ENCODE measurements at regions not wholly inside any gene's neighbourhood (a gene's known extent, or its start where the extent isn't known, plus 50 kb on each side); places are given as distances from the start of the nearest gene placed in this dataset.

- TF ChIP-seq, protein P1, sequence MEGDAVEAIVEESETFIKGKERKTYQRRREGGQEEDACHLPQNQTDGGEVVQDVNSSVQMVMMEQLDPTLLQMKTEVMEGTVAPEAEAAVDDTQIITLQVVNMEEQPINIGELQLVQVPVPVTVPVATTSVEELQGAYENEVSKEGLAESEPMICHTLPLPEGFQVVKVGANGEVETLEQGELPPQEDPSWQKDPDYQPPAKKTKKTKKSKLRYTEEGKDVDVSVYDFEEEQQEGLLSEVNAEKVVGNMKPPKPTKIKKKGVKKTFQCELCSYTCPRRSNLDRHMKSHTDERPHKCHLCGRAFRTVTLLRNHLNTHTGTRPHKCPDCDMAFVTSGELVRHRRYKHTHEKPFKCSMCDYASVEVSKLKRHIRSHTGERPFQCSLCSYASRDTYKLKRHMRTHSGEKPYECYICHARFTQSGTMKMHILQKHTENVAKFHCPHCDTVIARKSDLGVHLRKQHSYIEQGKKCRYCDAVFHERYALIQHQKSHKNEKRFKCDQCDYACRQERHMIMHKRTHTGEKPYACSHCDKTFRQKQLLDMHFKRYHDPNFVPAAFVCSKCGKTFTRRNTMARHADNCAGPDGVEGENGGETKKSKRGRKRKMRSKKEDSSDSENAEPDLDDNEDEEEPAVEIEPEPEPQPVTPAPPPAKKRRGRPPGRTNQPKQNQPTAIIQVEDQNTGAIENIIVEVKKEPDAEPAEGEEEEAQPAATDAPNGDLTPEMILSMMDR (IDR thresholded peaks at IDR 0.05; ENCODE audit: low read depth, low read length) = no peak
- TF ChIP-seq EZH2phosphoT487 (IDR thresholded peaks at IDR 0.05; ENCODE audit: low read depth) = no peak
Measured at GRCh38 chr5:91224969-91225368, 158.1 kb downstream of the ARRDC3 start.

Data from OCI-LY3 (cell line).